Activated naive CD4-positive, alpha-beta T cell treated with anti-CD3 and anti-CD28 coated beads, Interleukin-2, amount 10 ng/mL, durations not matched to agents 7 days and 5 days (primary cell): ENCODE measurements at regions not wholly inside any gene's neighbourhood (a gene's known extent, or its start where the extent isn't known, plus 50 kb on each side); places are given as distances from the start of the nearest gene placed in this dataset.
A peak's percentile ranks its signal among the peaks of the same experiment; 100 is the strongest.

ENCODE experiments used
- CTCF ChIA-PET: fragments of 350-600 bp; sonication (Branson Sonifier 250); formaldehyde crosslinking; loops from one replicate; lab custom pipeline; 2021; ENCODE audit warnings: antibody characterized with exemption; lab: Charles Lee
- DNase-seq: peaks from one replicate; pipeline ENCODE4 v3.0.0-alpha.2; 2020
- H3K27ac Mint-ChIP-seq: one replicate; pipeline ENCODE4 v1.8.0; 2021; ENCODE audit warnings: mild to moderate bottlenecking, moderate library complexity, mixed read lengths
- H3K27me3 Mint-ChIP-seq: one replicate; pipeline ENCODE4 v1.8.0; 2021; ENCODE audit warnings: mild to moderate bottlenecking, mixed read lengths
- H3K36me3 Mint-ChIP-seq: one replicate; pipeline ENCODE4 v1.8.0; 2021; ENCODE audit warnings: mixed read lengths
- H3K4me1 Mint-ChIP-seq: one replicate; pipeline ENCODE4 v1.8.0; 2021; ENCODE audit warnings: mixed read lengths
- H3K4me3 Mint-ChIP-seq: one replicate; pipeline ENCODE4 v1.8.0; 2021; ENCODE audit warnings: mild to moderate bottlenecking, moderate library complexity, mixed read lengths
- H3K9me3 Mint-ChIP-seq: one replicate; pipeline ENCODE4 v1.8.0; 2021; ENCODE audit warnings: mixed read lengths

- no peaks in the 10 kb centered on the region for H3K36me3 Mint-ChIP-seq
- CTCF ChIA-PET: no interaction called here
- no peaks in the 10 kb centered on the region for H3K4me1 Mint-ChIP-seq
- H3K4me3 Mint-ChIP-seq: no peak overlapping the region
- H3K9me3 Mint-ChIP-seq: no peaks in the 10 kb centered on the region
- H3K27me3 Mint-ChIP-seq: peaks cover 6% of the 10 kb centered on the region
- no peak for DNase-seq
- no peak overlapping the region for H3K27ac Mint-ChIP-seq
These were observed 105.2 kb upstream of the FAM9A start for GRCh38 chrX:8906299-8906938.

- CTCF ChIA-PET: no interaction called here
- no peak overlapping the region for H3K27ac Mint-ChIP-seq
- H3K9me3 Mint-ChIP-seq: no peaks in the 10 kb centered on the region
- no peaks in the 10 kb centered on the region for H3K36me3 Mint-ChIP-seq
- H3K4me1 Mint-ChIP-seq: no peaks in the 10 kb centered on the region
- H3K27me3 Mint-ChIP-seq: no peaks in the 10 kb centered on the region
- H3K4me3 Mint-ChIP-seq: no peak overlapping the region
- no peak for DNase-seq
These were observed 96.1 kb upstream of the FAM9A start for GRCh38 chrX:8897259-8897658.

GRCh38 chrX:8890794-8891193 is 89.6 kb upstream of the FAM9A start:
- Mint-ChIP-seq H3K27ac (no peak overlapping the region), H3K27me3 (no peaks in the 10 kb centered on the region), H3K36me3 (no peaks in the 10 kb centered on the region), H3K4me1 (no peaks in the 10 kb centered on the region), H3K9me3 (no peaks in the 10 kb centered on the region), H3K4me3 (no peak overlapping the region)
- CTCF ChIA-PET: no interaction called here
- no peak for DNase-seq

GRCh38 chrX:8887004-8887403 is 85.8 kb upstream of the FAM9A start:
- no peaks in the 10 kb centered on the region for H3K27me3 Mint-ChIP-seq
- no peak overlapping the region for H3K27ac Mint-ChIP-seq
- no peak overlapping the region for H3K4me3 Mint-ChIP-seq
- H3K4me1 Mint-ChIP-seq: no peaks in the 10 kb centered on the region
- no peaks in the 10 kb centered on the region for H3K9me3 Mint-ChIP-seq
- CTCF ChIA-PET: no interaction called here
- no peaks in the 10 kb centered on the region for H3K36me3 Mint-ChIP-seq
- DNase-seq: no peak

- H3K36me3 Mint-ChIP-seq: no peaks in the 10 kb centered on the region
- DNase-seq: peak; percentile 45
- H3K27ac Mint-ChIP-seq: no peak overlapping the region
- CTCF ChIA-PET: interaction anchor here (0.6 to 1.1 kb wide), 5 partner anchors 9 to 464 kb away, joined by 3 to 4 read pairs (median 3); no protein-coding TSS in a partner anchor
- no peak overlapping the region for H3K4me3 Mint-ChIP-seq
- no peaks in the 10 kb centered on the region for H3K4me1 Mint-ChIP-seq
- no peaks in the 10 kb centered on the region for H3K9me3 Mint-ChIP-seq
- no peaks in the 10 kb centered on the region for H3K27me3 Mint-ChIP-seq
These were observed 78.6 kb upstream of the FAM9A start for GRCh38 chrX:8879750-8880149.

GRCh38 chrX:8873956-8874355 is 72.8 kb upstream of the FAM9A start:
- H3K27me3 Mint-ChIP-seq: no peaks in the 10 kb centered on the region
- H3K4me3 Mint-ChIP-seq: no peak overlapping the region
- no peaks in the 10 kb centered on the region for H3K36me3 Mint-ChIP-seq
- H3K9me3 Mint-ChIP-seq: no peaks in the 10 kb centered on the region
- CTCF ChIA-PET: interaction anchor here (1.1 kb wide), 1 partner anchor 58 kb away, joined by 3 read pairs; no protein-coding TSS in a partner anchor
- no peak overlapping the region for H3K27ac Mint-ChIP-seq
- no peak for DNase-seq
- H3K4me1 Mint-ChIP-seq: no peaks in the 10 kb centered on the region

GRCh38 chrX:8873102-8873501 is 71.9 kb upstream of the FAM9A start:
- H3K36me3 Mint-ChIP-seq: no peaks in the 10 kb centered on the region

GRCh38 chrX:8870411-8870810 is 69.2 kb upstream of the FAM9A start:
- Mint-ChIP-seq H3K4me3 (no peak overlapping the region), H3K9me3 (no peaks in the 10 kb centered on the region), H3K27me3 (peaks cover 4% of the 10 kb centered on the region), H3K4me1 (no peaks in the 10 kb centered on the region), H3K27ac (no peak overlapping the region), H3K36me3 (no peaks in the 10 kb centered on the region)
- DNase-seq: no peak
- CTCF ChIA-PET: no interaction called here

More at GRCh38 chrX:8873102-8873501, 71.9 kb upstream of the FAM9A start:
- Mint-ChIP-seq H3K27ac (no peak overlapping the region), H3K27me3 (peaks cover 4% of the 10 kb centered on the region), H3K4me3 (no peak overlapping the region), H3K4me1 (no peaks in the 10 kb centered on the region), H3K9me3 (no peaks in the 10 kb centered on the region)
- no peak for DNase-seq
- CTCF ChIA-PET: interaction anchor here (1.1 kb wide), 1 partner anchor 57 kb away, joined by 3 read pairs; no protein-coding TSS in a partner anchor

- no peaks in the 10 kb centered on the region for H3K9me3 Mint-ChIP-seq
- no peak overlapping the region for H3K4me3 Mint-ChIP-seq
- no peaks in the 10 kb centered on the region for H3K36me3 Mint-ChIP-seq
- H3K4me1 Mint-ChIP-seq: no peaks in the 10 kb centered on the region
- DNase-seq: no peak
- CTCF ChIA-PET: no interaction called here
- no peak overlapping the region for H3K27ac Mint-ChIP-seq
- H3K27me3 Mint-ChIP-seq: peaks cover 4% of the 10 kb centered on the region
These were observed 68.6 kb upstream of the FAM9A start for GRCh38 chrX:8869812-8870211.

GRCh38 chrX:8868906-8869305 is 67.7 kb upstream of the FAM9A start:
- H3K4me1 Mint-ChIP-seq: no peaks in the 10 kb centered on the region
- H3K36me3 Mint-ChIP-seq: no peaks in the 10 kb centered on the region
- H3K9me3 Mint-ChIP-seq: no peaks in the 10 kb centered on the region
- CTCF ChIA-PET: no interaction called here
- no peak for DNase-seq
- H3K27ac Mint-ChIP-seq: no peak overlapping the region
- H3K4me3 Mint-ChIP-seq: no peak overlapping the region
- peaks cover 7% of the 10 kb centered on the region for H3K27me3 Mint-ChIP-seq

GRCh38 chrX:8868070-8868773 is 67.0 kb upstream of the FAM9A start:
- Mint-ChIP-seq H3K27me3 (peaks cover 8% of the 10 kb centered on the region), H3K36me3 (no peaks in the 10 kb centered on the region), H3K4me3 (no peak overlapping the region), H3K27ac (no peak overlapping the region), H3K4me1 (no peaks in the 10 kb centered on the region), H3K9me3 (no peaks in the 10 kb centered on the region)
- DNase-seq: no peak
- CTCF ChIA-PET: no interaction called here

GRCh38 chrX:8867406-8867805 is 66.2 kb upstream of the FAM9A start:
- H3K4me1 Mint-ChIP-seq: no peaks in the 10 kb centered on the region
- H3K27me3 Mint-ChIP-seq: peaks cover 12% of the 10 kb centered on the region
- H3K27ac Mint-ChIP-seq: no peak overlapping the region
- DNase-seq: no peak
- CTCF ChIA-PET: interaction anchor here (0.6 kb wide), 1 partner anchor 162 kb away, joined by 4 read pairs; no protein-coding TSS in a partner anchor
- H3K36me3 Mint-ChIP-seq: no peaks in the 10 kb centered on the region
- H3K4me3 Mint-ChIP-seq: no peak overlapping the region
- no peaks in the 10 kb centered on the region for H3K9me3 Mint-ChIP-seq

GRCh38 chrX:8864161-8864560 is 63.0 kb upstream of the FAM9A start:
- Mint-ChIP-seq H3K4me3 (no peak overlapping the region), H3K27ac (no peak overlapping the region), H3K36me3 (no peaks in the 10 kb centered on the region), H3K27me3 (peaks cover 12% of the 10 kb centered on the region), H3K4me1 (no peaks in the 10 kb centered on the region), H3K9me3 (no peaks in the 10 kb centered on the region)
- DNase-seq: no peak
- CTCF ChIA-PET: no interaction called here

GRCh38 chrX:8861908-8862307 is 60.7 kb upstream of the FAM9A start:
- Mint-ChIP-seq H3K4me3 (no peak overlapping the region), H3K36me3 (no peaks in the 10 kb centered on the region), H3K9me3 (no peaks in the 10 kb centered on the region), H3K27ac (no peak overlapping the region), H3K27me3 (peaks cover 8% of the 10 kb centered on the region), H3K4me1 (no peaks in the 10 kb centered on the region)
- DNase-seq: no peak
- CTCF ChIA-PET: no interaction called here
